ENCODE measurements at regions not wholly inside any gene's neighbourhood (a gene's known extent, or its start where the extent isn't known, plus 50 kb on each side); places are given as distances from the start of the nearest gene placed in this dataset.

- TF ChIP-seq TCF7L2 (IDR thresholded peaks at IDR 0.05; ENCODE audit: borderline replicate concordance, low read depth, low read length) (no peak), ZNF488 (tag by site-specific recombination; IDR thresholded peaks at IDR 0.05) (no peak), ZNF19 (tag by site-specific recombination; IDR thresholded peaks at IDR 0.05; ENCODE audit: low read depth) (no peak), SETDB1 (IDR thresholded peaks at IDR 0.05; ENCODE audit: insufficient read length, low read length) (no peak)
Observed at GRCh38 chr17:77416105-77416713, 275.4 kb downstream of the SEC14L1 start (continued).

- Histone ChIP-seq H3K36me3 (ENCODE audit: control insufficient read depth in 2 of 2, insufficient read depth in 1 of 2, low read length in 2 of 2) (peaks cover 0 to 8% of the 10 kb centered on the region in 2 experiments; a peak in 1 of 3 replicates), H3K27ac (ENCODE audit: extremely low read depth, low read depth, low read length) (no peak overlapping the region), H3K4me3 (ENCODE audit: low read depth, low read length) (no peak overlapping the region), H3K4me1 (ENCODE audit: control insufficient read depth, insufficient read depth, low read length) (peaks cover 14% of the 10 kb centered on the region), H3K9me3 (ENCODE audit: control insufficient read depth, insufficient read depth, low read depth, low read length) (no peaks in the 10 kb centered on the region)
- TF ChIP-seq ZNF423 (tag by site-specific recombination; IDR thresholded peaks at IDR 0.05) (no peak), ZSCAN4 (tag by site-specific recombination; IDR thresholded peaks at IDR 0.05) (no peak), ZNF350 (tag by site-specific recombination; IDR thresholded peaks at IDR 0.05) (no peak), ZIC2 (tag by site-specific recombination; IDR thresholded peaks at IDR 0.05) (no peak), ZBTB1 (tag by site-specific recombination; IDR thresholded peaks at IDR 0.05) (no peak), INSM2 (tag by site-specific recombination; IDR thresholded peaks at IDR 0.05) (no peak), ZNF311 (tag by site-specific recombination; IDR thresholded peaks at IDR 0.05; ENCODE audit: borderline replicate concordance) (no peak), ZNF211 (tag by site-specific recombination; IDR thresholded peaks at IDR 0.05; ENCODE audit: low read depth) (no peak), ZNF175 (tag by site-specific recombination; IDR thresholded peaks at IDR 0.05) (no peak), ZNF830 (tag by site-specific recombination; IDR thresholded peaks at IDR 0.05; ENCODE audit: low read depth) (no peak)
- CTCF ChIA-PET: interaction anchor here (0.8 kb wide), 1 partner anchor 86 kb away, joined by 3 read pairs; no protein-coding TSS in a partner anchor
- POLR2A ChIA-PET: no interaction called here
Observed at GRCh38 chr17:77417575-77417974, 276.8 kb downstream of the SEC14L1 start.

- H3K27ac ChIP-seq (ENCODE audit: extremely low read depth, low read depth, low read length): no peak overlapping the region
- H3K36me3 ChIP-seq (ENCODE audit: control insufficient read depth in 2 of 2, insufficient read depth in 1 of 2, low read length in 2 of 2): peaks cover 0 to 8% of the 10 kb centered on the region in 2 experiments; a peak in 1 of 3 replicates
- peaks cover 14% of the 10 kb centered on the region for H3K4me1 ChIP-seq (ENCODE audit: control insufficient read depth, insufficient read depth, low read length)
- ChIA-PET POLR2A (no interaction called here), CTCF (interaction anchor here (0.8 to 1.5 kb wide), 2 partner anchors 87 kb away, joined by 3 read pairs; no protein-coding TSS in a partner anchor)
- no peaks in the 10 kb centered on the region for H3K9me3 ChIP-seq (ENCODE audit: control insufficient read depth, insufficient read depth, low read depth, low read length)
- no peak overlapping the region for H3K4me3 ChIP-seq (ENCODE audit: low read depth, low read length)
- TF ChIP-seq ZNF423 (tag by site-specific recombination; IDR thresholded peaks at IDR 0.05): no peak
- TF ChIP-seq KLF9 (tag by site-specific recombination; IDR thresholded peaks at IDR 0.05; ENCODE audit: low read depth): no peak
- TF ChIP-seq ZNF274 (IDR thresholded peaks at IDR 0.05; ENCODE audit: low read length): no peak
- no peak for TF ChIP-seq ZNF274 (tag by site-specific recombination; IDR thresholded peaks at IDR 0.05; ENCODE audit: borderline replicate concordance)
- TF ChIP-seq ZBTB6 (tag by site-specific recombination; IDR thresholded peaks at IDR 0.05): no peak
- TF ChIP-seq ZNF776 (tag by site-specific recombination; IDR thresholded peaks at IDR 0.05; ENCODE audit: borderline replicate concordance): no peak
- no peak for TF ChIP-seq ATF2 (tag by site-specific recombination; IDR thresholded peaks at IDR 0.05; ENCODE audit: low read depth)
- no peak for TF ChIP-seq ZNF747 (tag by site-specific recombination; IDR thresholded peaks at IDR 0.05)
- no peak for TF ChIP-seq ZNF350 (tag by site-specific recombination; IDR thresholded peaks at IDR 0.05)
- no peak for TF ChIP-seq ZBTB17 (tag by site-specific recombination; IDR thresholded peaks at IDR 0.05)
- no peak for TF ChIP-seq INSM2 (tag by site-specific recombination; IDR thresholded peaks at IDR 0.05)
- no peak for TF ChIP-seq RBAK (tag by site-specific recombination; IDR thresholded peaks at IDR 0.05)
Observed at GRCh38 chr17:77418609-77419008, 277.8 kb downstream of the SEC14L1 start.
